ENCODE measurements at regions not wholly inside any gene's neighbourhood (a gene's known extent, or its start where the extent isn't known, plus 50 kb on each side); places are given as distances from the start of the nearest gene placed in this dataset.

DNA sequence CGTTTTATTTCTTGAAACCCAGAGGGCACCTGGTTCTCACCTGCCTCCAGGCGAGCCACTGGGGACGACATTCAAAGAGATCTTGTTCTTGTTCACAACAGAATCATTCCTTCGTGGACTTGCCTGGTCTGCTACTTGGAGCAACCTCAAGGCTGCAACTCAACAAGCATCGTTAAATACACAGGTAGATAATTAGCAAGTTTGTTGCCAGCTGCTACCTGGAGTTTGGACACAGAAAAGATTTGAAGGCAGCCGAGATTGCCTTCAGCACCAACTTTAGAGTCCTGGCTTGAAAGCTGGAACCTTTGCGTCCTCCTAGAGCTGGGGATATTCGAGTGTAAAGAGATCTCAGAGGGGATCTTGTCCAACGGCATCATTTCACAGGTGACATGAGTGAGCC, 89.6 kb upstream of the C7orf33 start:
- TF ChIP-seq, protein P1, sequence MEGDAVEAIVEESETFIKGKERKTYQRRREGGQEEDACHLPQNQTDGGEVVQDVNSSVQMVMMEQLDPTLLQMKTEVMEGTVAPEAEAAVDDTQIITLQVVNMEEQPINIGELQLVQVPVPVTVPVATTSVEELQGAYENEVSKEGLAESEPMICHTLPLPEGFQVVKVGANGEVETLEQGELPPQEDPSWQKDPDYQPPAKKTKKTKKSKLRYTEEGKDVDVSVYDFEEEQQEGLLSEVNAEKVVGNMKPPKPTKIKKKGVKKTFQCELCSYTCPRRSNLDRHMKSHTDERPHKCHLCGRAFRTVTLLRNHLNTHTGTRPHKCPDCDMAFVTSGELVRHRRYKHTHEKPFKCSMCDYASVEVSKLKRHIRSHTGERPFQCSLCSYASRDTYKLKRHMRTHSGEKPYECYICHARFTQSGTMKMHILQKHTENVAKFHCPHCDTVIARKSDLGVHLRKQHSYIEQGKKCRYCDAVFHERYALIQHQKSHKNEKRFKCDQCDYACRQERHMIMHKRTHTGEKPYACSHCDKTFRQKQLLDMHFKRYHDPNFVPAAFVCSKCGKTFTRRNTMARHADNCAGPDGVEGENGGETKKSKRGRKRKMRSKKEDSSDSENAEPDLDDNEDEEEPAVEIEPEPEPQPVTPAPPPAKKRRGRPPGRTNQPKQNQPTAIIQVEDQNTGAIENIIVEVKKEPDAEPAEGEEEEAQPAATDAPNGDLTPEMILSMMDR (IDR thresholded peaks at IDR 0.05) = no peak
- no peak for TF ChIP-seq POLR2A (IDR thresholded peaks at IDR 0.05)
